Neural progenitor cell (in vitro differentiated cells): ENCODE measurements at regions not wholly inside any gene's neighbourhood (a gene's known extent, or its start where the extent isn't known, plus 50 kb on each side); places are given as distances from the start of the nearest gene placed in this dataset.

Experiments used
- DNase-seq: peaks from one replicate; pipeline ENCODE4 v3.0.0-alpha.2; 2016; ENCODE audit warnings: low spot score
- H2AFZ ChIP-seq: fragments of 200-600 bp; sonication (generic); replicated peaks from 2 replicates; pipeline ENCODE4 v1.6.1; 2016; ENCODE audit warnings: antibody characterized with exemption
- H3F3A ChIP-seq: fragments of 200-600 bp; sonication (generic); 2 replicates; pipeline ENCODE4 v1.6.1; 2016; ENCODE audit warnings: antibody characterized with exemption, low read depth
- H3K27ac ChIP-seq: fragments of 200-600 bp; sonication (generic); 2 replicates; pipeline ENCODE4 v1.5.1; 2016; ENCODE audit warnings: mild to moderate bottlenecking
- H3K27me3 ChIP-seq: fragments of 200-600 bp; sonication (generic); 2 replicates; pipeline ENCODE4 v1.6.1; 2016; ENCODE audit warnings: mild to moderate bottlenecking, moderate library complexity
- H3K36me3 ChIP-seq: fragments of 200-600 bp; sonication (generic); 2 replicates; pipeline ENCODE4 v1.5.1; 2016
- H3K4me1 ChIP-seq: fragments of 200-600 bp; sonication (generic); 2 replicates; pipeline ENCODE4 v1.6.1; 2016; ENCODE audit warnings: mixed run types
- H3K4me2 ChIP-seq: fragments of 200-600 bp; sonication (generic); 2 replicates; pipeline ENCODE4 v1.6.1; 2016
- H3K4me3 ChIP-seq: fragments of 200-600 bp; sonication (generic); 2 replicates; pipeline ENCODE4 v1.5.1; 2016
- H3K79me2 ChIP-seq: fragments of 200-600 bp; sonication (generic); 2 replicates; pipeline ENCODE4 v1.6.1; 2016; ENCODE audit warnings: low read depth
- H3K9ac ChIP-seq: fragments of 200-600 bp; sonication (generic); 2 replicates; pipeline ENCODE4 v1.6.1; 2016
- H3K9me3 ChIP-seq: fragments of 200-600 bp; sonication (generic); 2 replicates; pipeline ENCODE4 v1.5.1; 2016; ENCODE audit warnings: low read depth
- H4K20me1 ChIP-seq: fragments of 200-600 bp; sonication (generic); 2 replicates; pipeline ENCODE4 v1.6.1; 2016; ENCODE audit warnings: low read depth
- H3K27ac Mint-ChIP-seq: 3 replicates; pipeline ENCODE4 v1.8.0; 2021; ENCODE audit warnings: mixed read lengths
- H3K27me3 Mint-ChIP-seq: 2 replicates; pipeline ENCODE4 v1.8.0; 2022; ENCODE audit warnings: low read depth, mild to moderate bottlenecking, inconsistent platforms, moderate library complexity, mixed read lengths; ENCODE audit not compliant: insufficient read depth
- H3K36me3 Mint-ChIP-seq: 3 replicates; pipeline ENCODE4 v1.8.0; 2021; ENCODE audit warnings: mixed read lengths
- H3K4me1 Mint-ChIP-seq: 3 replicates; pipeline ENCODE4 v1.8.0; 2021; ENCODE audit warnings: mixed read lengths
- H3K4me3 Mint-ChIP-seq: 3 replicates; pipeline ENCODE4 v1.8.0; 2021; ENCODE audit warnings: mild to moderate bottlenecking, moderate library complexity, mixed read lengths
- H3K9me3 Mint-ChIP-seq: 3 replicates; pipeline ENCODE4 v1.8.0; 2020; ENCODE audit warnings: mixed read lengths
- CTCF ChIP-seq: fragments of 200-600 bp; sonication (generic); IDR thresholded peaks from 2 replicates; pipeline ENCODE4 v1.5.1; 2017; ENCODE audit warnings: antibody characterized with exemption, mild to moderate bottlenecking
- EZH2 ChIP-seq: fragments of 200-600 bp; sonication (generic); IDR thresholded peaks from 2 replicates; pipeline ENCODE4 v1.6.1; 2017; ENCODE audit warnings: antibody characterized with exemption, mild to moderate bottlenecking, moderate library complexity
- EZH2phosphoT487 ChIP-seq: fragments of 200-600 bp; sonication (generic); IDR thresholded peaks from 2 replicates; pipeline ENCODE4 v1.6.1; 2017; ENCODE audit warnings: antibody characterized with exemption

GRCh38 chr2:194003911-194004310 lies 1653.1 kb upstream of the SLC39A10 start:
- Histone ChIP-seq H3K4me2 (no peak overlapping the region), H3K4me1 (no peaks in the 10 kb centered on the region), H3F3A (no peaks in the 10 kb centered on the region), H3K79me2 (no peaks in the 10 kb centered on the region), H3K9ac (no peak overlapping the region), H3K4me3 (no peak overlapping the region), H3K36me3 (no peaks in the 10 kb centered on the region), H3K27me3 (no peaks in the 10 kb centered on the region), H4K20me1 (no peaks in the 10 kb centered on the region), H3K9me3 (no peaks in the 10 kb centered on the region), H2AFZ (no peak overlapping the region), H3K27ac (no peak overlapping the region)
- no peak overlapping the region for H3K27ac Mint-ChIP-seq
- TF ChIP-seq EZH2phosphoT487 (no peak), EZH2 (no peak), CTCF (no peak)
- DNase-seq, result no peak
- H3K27me3 Mint-ChIP-seq, result no peaks in the 10 kb centered on the region
- H3K4me3 Mint-ChIP-seq, result no peak overlapping the region
- no peaks in the 10 kb centered on the region for H3K4me1 Mint-ChIP-seq
- H3K36me3 Mint-ChIP-seq, result peaks cover 3% of the 10 kb centered on the region
- peaks cover 16% of the 10 kb centered on the region for H3K9me3 Mint-ChIP-seq

GRCh38 chr2:194002699-194003368 lies 1654.2 kb upstream of the SLC39A10 start:
- Mint-ChIP-seq H3K9me3 (peaks cover 10% of the 10 kb centered on the region), H3K27ac (no peak overlapping the region), H3K27me3 (no peaks in the 10 kb centered on the region), H3K4me1 (no peaks in the 10 kb centered on the region), H3K36me3 (peaks cover 3% of the 10 kb centered on the region), H3K4me3 (no peak overlapping the region)
- Histone ChIP-seq H3K27me3 (no peaks in the 10 kb centered on the region), H3K4me2 (no peak overlapping the region), H3K36me3 (no peaks in the 10 kb centered on the region), H2AFZ (no peak overlapping the region), H3K4me1 (no peaks in the 10 kb centered on the region), H3K4me3 (no peak overlapping the region), H3F3A (no peaks in the 10 kb centered on the region), H4K20me1 (no peaks in the 10 kb centered on the region), H3K27ac (no peak overlapping the region), H3K9me3 (no peaks in the 10 kb centered on the region), H3K79me2 (no peaks in the 10 kb centered on the region), H3K9ac (no peak overlapping the region)
- DNase-seq, result no peak
- TF ChIP-seq CTCF, result no peak
- no peak for TF ChIP-seq EZH2phosphoT487
- TF ChIP-seq EZH2, result no peak

- no peak for DNase-seq
- no peak overlapping the region for H3K4me3 Mint-ChIP-seq
- Histone ChIP-seq H3K79me2 (no peaks in the 10 kb centered on the region), H3F3A (no peaks in the 10 kb centered on the region), H3K4me2 (no peak overlapping the region), H2AFZ (no peak overlapping the region), H3K36me3 (no peaks in the 10 kb centered on the region), H3K27ac (no peak overlapping the region), H4K20me1 (no peaks in the 10 kb centered on the region), H3K4me1 (no peaks in the 10 kb centered on the region), H3K9me3 (no peaks in the 10 kb centered on the region), H3K9ac (no peak overlapping the region), H3K27me3 (no peaks in the 10 kb centered on the region), H3K4me3 (no peak overlapping the region)
- no peak overlapping the region for H3K27ac Mint-ChIP-seq
- no peaks in the 10 kb centered on the region for H3K27me3 Mint-ChIP-seq
- no peaks in the 10 kb centered on the region for H3K4me1 Mint-ChIP-seq
- H3K9me3 Mint-ChIP-seq, result no peaks in the 10 kb centered on the region
- no peak for TF ChIP-seq EZH2
- TF ChIP-seq CTCF, result no peak
- TF ChIP-seq EZH2phosphoT487, result no peak
- H3K36me3 Mint-ChIP-seq, result no peaks in the 10 kb centered on the region
Measured at GRCh38 chr2:193990868-193991267, 1666.2 kb upstream of the SLC39A10 start.
